ENCODE measurements at regions not wholly inside any gene's neighbourhood (a gene's known extent, or its start where the extent isn't known, plus 50 kb on each side); places are given as distances from the start of the nearest gene placed in this dataset.

DNA sequence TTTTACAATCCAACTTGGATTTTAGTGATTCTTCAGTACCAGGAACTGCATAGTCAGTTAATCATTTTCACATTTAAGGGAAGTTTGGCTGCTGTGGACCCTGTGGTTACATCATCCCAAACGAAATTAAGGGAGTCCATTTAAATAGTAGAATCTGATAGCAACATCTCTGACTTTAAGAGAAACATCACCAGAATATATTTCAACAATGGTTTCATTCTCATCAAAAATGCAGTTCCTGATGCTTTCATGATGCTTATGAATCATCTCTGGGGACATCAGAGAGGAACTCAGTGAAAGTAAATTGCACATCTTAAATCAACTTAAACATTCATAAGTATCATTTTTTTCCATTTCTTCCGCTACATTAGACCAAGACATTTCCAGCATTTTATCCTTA is 1170.7 kb downstream of the FSCB start:
- no peak for TF ChIP-seq POLR2AphosphoS5 (IDR thresholded peaks at IDR 0.05; ENCODE audit: low read depth, low read length)
- TF ChIP-seq, protein P1, sequence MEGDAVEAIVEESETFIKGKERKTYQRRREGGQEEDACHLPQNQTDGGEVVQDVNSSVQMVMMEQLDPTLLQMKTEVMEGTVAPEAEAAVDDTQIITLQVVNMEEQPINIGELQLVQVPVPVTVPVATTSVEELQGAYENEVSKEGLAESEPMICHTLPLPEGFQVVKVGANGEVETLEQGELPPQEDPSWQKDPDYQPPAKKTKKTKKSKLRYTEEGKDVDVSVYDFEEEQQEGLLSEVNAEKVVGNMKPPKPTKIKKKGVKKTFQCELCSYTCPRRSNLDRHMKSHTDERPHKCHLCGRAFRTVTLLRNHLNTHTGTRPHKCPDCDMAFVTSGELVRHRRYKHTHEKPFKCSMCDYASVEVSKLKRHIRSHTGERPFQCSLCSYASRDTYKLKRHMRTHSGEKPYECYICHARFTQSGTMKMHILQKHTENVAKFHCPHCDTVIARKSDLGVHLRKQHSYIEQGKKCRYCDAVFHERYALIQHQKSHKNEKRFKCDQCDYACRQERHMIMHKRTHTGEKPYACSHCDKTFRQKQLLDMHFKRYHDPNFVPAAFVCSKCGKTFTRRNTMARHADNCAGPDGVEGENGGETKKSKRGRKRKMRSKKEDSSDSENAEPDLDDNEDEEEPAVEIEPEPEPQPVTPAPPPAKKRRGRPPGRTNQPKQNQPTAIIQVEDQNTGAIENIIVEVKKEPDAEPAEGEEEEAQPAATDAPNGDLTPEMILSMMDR (IDR thresholded peaks at IDR 0.05), result no peak
- TF ChIP-seq SIN3A (IDR thresholded peaks at IDR 0.05; ENCODE audit: borderline replicate concordance, insufficient read depth, low read depth, low read length), result no peak

Measured in Panc1 (cell line).